ENCODE measurements at regions not wholly inside any gene's neighbourhood (a gene's known extent, or its start where the extent isn't known, plus 50 kb on each side); places are given as distances from the start of the nearest gene placed in this dataset.

DNA sequence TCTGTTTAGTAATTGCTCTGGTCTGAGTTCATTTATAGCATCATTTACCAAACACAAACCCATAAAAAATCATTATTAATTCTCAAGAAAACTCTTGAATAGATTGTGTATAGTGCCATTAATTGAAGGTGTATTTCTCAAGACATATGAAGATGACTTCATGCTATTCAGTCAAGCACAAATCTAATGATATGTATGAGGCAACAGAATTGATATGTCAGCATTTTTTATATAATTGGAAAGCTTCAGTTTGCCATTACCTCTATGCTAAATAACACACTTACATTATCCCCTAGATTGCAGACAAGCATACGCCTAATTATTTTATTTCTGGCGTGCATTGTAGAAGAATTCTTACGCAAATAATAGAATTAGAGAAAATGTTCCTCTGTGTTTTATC lies 461.8 kb downstream of the PDHA2 start (continued):
- TF ChIP-seq, protein P1, sequence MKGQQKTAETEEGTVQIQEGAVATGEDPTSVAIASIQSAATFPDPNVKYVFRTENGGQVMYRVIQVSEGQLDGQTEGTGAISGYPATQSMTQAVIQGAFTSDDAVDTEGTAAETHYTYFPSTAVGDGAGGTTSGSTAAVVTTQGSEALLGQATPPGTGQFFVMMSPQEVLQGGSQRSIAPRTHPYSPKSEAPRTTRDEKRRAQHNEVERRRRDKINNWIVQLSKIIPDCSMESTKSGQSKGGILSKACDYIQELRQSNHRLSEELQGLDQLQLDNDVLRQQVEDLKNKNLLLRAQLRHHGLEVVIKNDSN (IDR thresholded peaks at IDR 0.05; ENCODE audit: borderline replicate concordance, extremely low read length, insufficient read depth, low read depth, low read length) = no peak
- no peak for TF ChIP-seq PAX8 (IDR thresholded peaks at IDR 0.05)

- BruUV-seq (replicated peaks) = no TSS peak
- no peaks in the 10 kb centered on the region for H3K36me3 ChIP-seq (ENCODE audit: control insufficient read depth in 2 of 2, insufficient read depth in 2 of 2, low read length in 1 of 2)
These were observed 465.1 kb downstream of the PDHA2 start for GRCh38 chr4:96305030-96305429.

More at GRCh38 chr4:96305030-96305429, 465.1 kb downstream of the PDHA2 start:
- H3K4me3 ChIP-seq = no peak overlapping the region
- DNase-seq (ENCODE audit: low read depth, low spot score) (no peak), ATAC-seq (no peak), FAIRE-seq (no peak)
- ChIA-PET RAD21 (ENCODE audit: unreplicated experiment) (no interaction called here), CTCF (no interaction called here), SMC1A (ENCODE audit: uncharacterized antibody, unreplicated experiment) (no interaction called here), POLR2A (no interaction called here)
- no peak overlapping the region for H3K4me2 ChIP-seq (ENCODE audit: control insufficient read depth, insufficient read depth)
- no peaks in the 10 kb centered on the region for H3K27me3 ChIP-seq (replicated peaks in 1 of 2; ENCODE audit: control insufficient read depth in 2 of 2, insufficient read depth in 2 of 2, low read length in 1 of 2)
- intact Hi-C loops (cut with micrococcal nuclease; ENCODE audit: unreplicated experiment) = no loop called here
- WGBS (ENCODE audit: insufficient coverage, insufficient replicate concordance, low lambda C conversion rate, missing lambda C conversion rate) = 0% methylated on average over 1 of the region's 1 CpG
- no peak overlapping the region for H2AFZ ChIP-seq (ENCODE audit: control insufficient read depth, low read depth, low read length)
- H4K20me1 ChIP-seq (ENCODE audit: control insufficient read depth, insufficient read depth) = no peaks in the 10 kb centered on the region
- no peak overlapping the region for H3K9ac ChIP-seq (ENCODE audit: control insufficient read depth, insufficient read depth, low read length)
- H3K27ac ChIP-seq (ENCODE audit: control insufficient read depth, insufficient read depth) = no peak overlapping the region
- H3K4me1 ChIP-seq (ENCODE audit: control insufficient read depth, insufficient read depth, low read length) = no peaks in the 10 kb centered on the region
- H3K9me3 ChIP-seq (replicated peaks; ENCODE audit: control insufficient read depth, insufficient read depth, low read length) = no peaks in the 10 kb centered on the region
- TF ChIP-seq CEBPZ (IDR thresholded peaks at IDR 0.05; ENCODE audit: low read depth, low read length) = no peak
- TF ChIP-seq, protein P2, sequence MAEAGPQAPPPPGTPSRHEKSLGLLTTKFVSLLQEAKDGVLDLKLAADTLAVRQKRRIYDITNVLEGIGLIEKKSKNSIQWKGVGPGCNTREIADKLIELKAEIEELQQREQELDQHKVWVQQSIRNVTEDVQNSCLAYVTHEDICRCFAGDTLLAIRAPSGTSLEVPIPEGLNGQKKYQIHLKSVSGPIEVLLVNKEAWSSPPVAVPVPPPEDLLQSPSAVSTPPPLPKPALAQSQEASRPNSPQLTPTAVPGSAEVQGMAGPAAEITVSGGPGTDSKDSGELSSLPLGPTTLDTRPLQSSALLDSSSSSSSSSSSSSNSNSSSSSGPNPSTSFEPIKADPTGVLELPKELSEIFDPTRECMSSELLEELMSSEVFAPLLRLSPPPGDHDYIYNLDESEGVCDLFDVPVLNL (IDR thresholded peaks at IDR 0.05; ENCODE audit: low read depth, low read length) = no peak
- no peak for TF ChIP-seq EZH2 (IDR thresholded peaks at IDR 0.05; ENCODE audit: borderline replicate concordance, control insufficient read depth, low read depth, low read length)
- TF ChIP-seq SUPT20H (IDR thresholded peaks at IDR 0.05; ENCODE audit: borderline replicate concordance, control insufficient read depth, low read depth, low read length) = no peak
- TF ChIP-seq CHD4 (IDR thresholded peaks at IDR 0.05) = no peak
- TF ChIP-seq, protein P3, sequence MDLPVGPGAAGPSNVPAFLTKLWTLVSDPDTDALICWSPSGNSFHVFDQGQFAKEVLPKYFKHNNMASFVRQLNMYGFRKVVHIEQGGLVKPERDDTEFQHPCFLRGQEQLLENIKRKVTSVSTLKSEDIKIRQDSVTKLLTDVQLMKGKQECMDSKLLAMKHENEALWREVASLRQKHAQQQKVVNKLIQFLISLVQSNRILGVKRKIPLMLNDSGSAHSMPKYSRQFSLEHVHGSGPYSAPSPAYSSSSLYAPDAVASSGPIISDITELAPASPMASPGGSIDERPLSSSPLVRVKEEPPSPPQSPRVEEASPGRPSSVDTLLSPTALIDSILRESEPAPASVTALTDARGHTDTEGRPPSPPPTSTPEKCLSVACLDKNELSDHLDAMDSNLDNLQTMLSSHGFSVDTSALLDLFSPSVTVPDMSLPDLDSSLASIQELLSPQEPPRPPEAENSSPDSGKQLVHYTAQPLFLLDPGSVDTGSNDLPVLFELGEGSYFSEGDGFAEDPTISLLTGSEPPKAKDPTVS (IDR thresholded peaks at IDR 0.05; ENCODE audit: low read depth, low read length) = no peak
- TF ChIP-seq NFXL1 (IDR thresholded peaks at IDR 0.05; ENCODE audit: borderline replicate concordance) = no peak
- TF ChIP-seq NFYA (IDR thresholded peaks at IDR 0.05; ENCODE audit: borderline replicate concordance, low read depth, low read length) = no peak
- TF ChIP-seq KLF5 (IDR thresholded peaks at IDR 0.05; ENCODE audit: partially characterized antibody) = no peak
- TF ChIP-seq BCL11A (IDR thresholded peaks at IDR 0.05; ENCODE audit: low read depth, low read length) = no peak
- TF ChIP-seq NFIC (IDR thresholded peaks at IDR 0.05; ENCODE audit: low read depth, low read length) = no peak
- H3K79me2 ChIP-seq (ENCODE audit: control insufficient read depth, insufficient read depth, low read length) = no peaks in the 10 kb centered on the region
- in situ Hi-C loops (cut with MboI) = no loop called here

Data from GM12878 (cell line).